ENCODE measurements at regions not wholly inside any gene's neighbourhood (a gene's known extent, or its start where the extent isn't known, plus 50 kb on each side); places are given as distances from the start of the nearest gene placed in this dataset.
"Not testable (repeated sequence)": the region's sequence is repeated elsewhere in the genome, so short reads cannot be mapped to it uniquely, and the experiment has no call there.

DNA sequence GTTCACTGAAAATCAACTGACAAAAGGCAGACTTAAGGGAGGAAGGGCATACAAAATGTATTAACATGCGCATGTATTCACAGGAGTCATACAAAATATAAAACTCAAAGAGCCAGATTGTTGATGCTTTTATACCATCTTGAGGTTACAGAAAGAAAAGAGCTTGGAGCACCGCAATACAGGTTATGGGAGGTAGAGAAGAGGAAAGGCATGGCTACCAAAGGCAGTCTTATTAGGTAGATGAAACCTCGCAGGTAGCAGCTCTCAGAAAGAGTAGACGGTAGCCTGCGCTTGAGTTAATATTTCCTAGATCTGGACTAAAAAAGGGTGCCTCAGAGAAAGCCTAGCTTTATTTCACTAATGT is 69.0 kb upstream of the DHRS4 start:
- CTCF ChIA-PET: no interaction called here

DNA sequence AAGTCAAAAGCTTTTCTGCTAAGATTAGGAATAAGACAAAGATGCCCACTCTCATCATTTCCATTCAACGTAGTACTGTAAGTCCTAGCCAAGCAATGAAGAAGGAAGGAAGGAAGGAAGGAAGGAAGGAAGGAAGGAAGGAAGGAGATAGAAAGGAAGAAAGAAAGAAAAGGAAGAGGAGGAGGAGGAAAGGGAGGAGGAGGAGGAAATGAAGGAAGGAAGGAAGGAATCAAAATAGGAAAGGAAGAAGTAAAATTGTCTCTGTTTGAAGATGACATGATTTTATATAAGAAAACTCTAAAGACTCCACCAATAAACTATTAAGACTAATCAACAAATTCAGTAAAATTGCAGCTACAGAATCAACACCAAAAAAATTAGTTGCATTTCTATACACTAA is 66.0 kb upstream of the DHRS4 start:
- CTCF ChIA-PET: no interaction called here
- peaks cover 10% of the 10 kb centered on the region for H3K9me3 ChIP-seq (ENCODE audit: low read depth, low read length, poor library complexity, severe bottlenecking)
- DNase-seq (ENCODE audit: low spot score): no peak
- no peak overlapping the region for H3K4me3 ChIP-seq (ENCODE audit: low read depth, low read length, poor library complexity, severe bottlenecking)
- no peak overlapping the region for H3K27ac ChIP-seq (ENCODE audit: low read depth, low read length, poor library complexity, severe bottlenecking)
- no TSS peak for BruUV-seq (replicated peaks)
- intact Hi-C loops (cut with micrococcal nuclease; ENCODE audit: unreplicated experiment): no loop called here
- POLR2A ChIA-PET (ENCODE audit: low non-redundant PET): no interaction called here
- TF ChIP-seq EZH2 (IDR thresholded peaks at IDR 0.05; ENCODE audit: borderline replicate concordance, low read depth, low read length, poor library complexity, severe bottlenecking): no peak
- TF ChIP-seq, protein P1, sequence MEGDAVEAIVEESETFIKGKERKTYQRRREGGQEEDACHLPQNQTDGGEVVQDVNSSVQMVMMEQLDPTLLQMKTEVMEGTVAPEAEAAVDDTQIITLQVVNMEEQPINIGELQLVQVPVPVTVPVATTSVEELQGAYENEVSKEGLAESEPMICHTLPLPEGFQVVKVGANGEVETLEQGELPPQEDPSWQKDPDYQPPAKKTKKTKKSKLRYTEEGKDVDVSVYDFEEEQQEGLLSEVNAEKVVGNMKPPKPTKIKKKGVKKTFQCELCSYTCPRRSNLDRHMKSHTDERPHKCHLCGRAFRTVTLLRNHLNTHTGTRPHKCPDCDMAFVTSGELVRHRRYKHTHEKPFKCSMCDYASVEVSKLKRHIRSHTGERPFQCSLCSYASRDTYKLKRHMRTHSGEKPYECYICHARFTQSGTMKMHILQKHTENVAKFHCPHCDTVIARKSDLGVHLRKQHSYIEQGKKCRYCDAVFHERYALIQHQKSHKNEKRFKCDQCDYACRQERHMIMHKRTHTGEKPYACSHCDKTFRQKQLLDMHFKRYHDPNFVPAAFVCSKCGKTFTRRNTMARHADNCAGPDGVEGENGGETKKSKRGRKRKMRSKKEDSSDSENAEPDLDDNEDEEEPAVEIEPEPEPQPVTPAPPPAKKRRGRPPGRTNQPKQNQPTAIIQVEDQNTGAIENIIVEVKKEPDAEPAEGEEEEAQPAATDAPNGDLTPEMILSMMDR (conservative IDR thresholded peaks at IDR 0.05; ENCODE audit: low read depth, low read length): no peak
- no peaks in the 10 kb centered on the region for H3K36me3 ChIP-seq (ENCODE audit: insufficient read depth, low read length, poor library complexity, severe bottlenecking)
- H3K27me3 ChIP-seq (replicated peaks; ENCODE audit: insufficient read depth, low read depth, low read length, poor library complexity): no peaks in the 10 kb centered on the region
- H3K4me1 ChIP-seq (ENCODE audit: insufficient read depth, low read length, poor library complexity, severe bottlenecking): peaks cover 4% of the 10 kb centered on the region

More for the DNA sequence above, 69.0 kb upstream of the DHRS4 start:
- no TSS peak for BruUV-seq (replicated peaks)
- no peak for DNase-seq (ENCODE audit: low spot score)
- H3K27me3 ChIP-seq (replicated peaks; ENCODE audit: insufficient read depth, low read depth, low read length, poor library complexity): no peaks in the 10 kb centered on the region
- H3K4me3 ChIP-seq (ENCODE audit: low read depth, low read length, poor library complexity, severe bottlenecking): no peak overlapping the region
- H3K4me1 ChIP-seq (ENCODE audit: insufficient read depth, low read length, poor library complexity, severe bottlenecking): peaks cover 4% of the 10 kb centered on the region
- peaks cover 10% of the 10 kb centered on the region for H3K9me3 ChIP-seq (ENCODE audit: low read depth, low read length, poor library complexity, severe bottlenecking)
- TF ChIP-seq, protein P1 (conservative IDR thresholded peaks at IDR 0.05; ENCODE audit: low read depth, low read length): no peak
- no peak for TF ChIP-seq EZH2 (IDR thresholded peaks at IDR 0.05; ENCODE audit: borderline replicate concordance, low read depth, low read length, poor library complexity, severe bottlenecking)
- no peaks in the 10 kb centered on the region for H3K36me3 ChIP-seq (ENCODE audit: insufficient read depth, low read length, poor library complexity, severe bottlenecking)
- intact Hi-C loops (cut with micrococcal nuclease; ENCODE audit: unreplicated experiment): no loop called here
- POLR2A ChIA-PET (ENCODE audit: low non-redundant PET): no interaction called here
- no peak overlapping the region for H3K27ac ChIP-seq (ENCODE audit: low read depth, low read length, poor library complexity, severe bottlenecking)

DNA sequence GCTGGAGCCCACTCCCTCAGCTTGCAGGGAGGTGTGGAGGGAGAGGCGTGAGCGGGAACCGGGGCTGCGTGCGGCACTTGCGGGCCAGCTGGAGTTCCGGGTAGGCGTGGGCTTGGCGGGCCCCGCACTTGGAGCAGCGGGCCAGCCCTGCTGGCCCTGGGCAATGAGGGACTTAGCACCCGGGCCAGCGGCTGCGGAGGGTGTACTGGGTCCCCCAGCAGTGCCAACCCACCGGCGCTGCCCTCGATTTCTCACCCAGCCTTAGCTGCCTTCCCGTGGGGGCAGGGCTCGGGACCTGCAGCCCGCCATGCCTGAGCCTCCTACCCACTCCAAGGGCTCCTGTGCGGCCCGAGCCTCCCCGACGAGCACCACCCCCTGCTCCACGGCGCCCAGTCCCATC is 61.9 kb upstream of the DHRS4 start:
- POLR2A ChIA-PET (ENCODE audit: low non-redundant PET); H3K27me3 ChIP-seq (replicated peaks; ENCODE audit: insufficient read depth, low read depth, low read length, poor library complexity); intact Hi-C loops (cut with micrococcal nuclease; ENCODE audit: unreplicated experiment); BruUV-seq (replicated peaks); H3K27ac ChIP-seq (ENCODE audit: low read depth, low read length, poor library complexity, severe bottlenecking); H3K4me3 ChIP-seq (ENCODE audit: low read depth, low read length, poor library complexity, severe bottlenecking); H3K9me3 ChIP-seq (ENCODE audit: low read depth, low read length, poor library complexity, severe bottlenecking); H3K36me3 ChIP-seq (ENCODE audit: insufficient read depth, low read length, poor library complexity, severe bottlenecking); H3K4me1 ChIP-seq (ENCODE audit: insufficient read depth, low read length, poor library complexity, severe bottlenecking); DNase-seq (ENCODE audit: low spot score): not testable (repeated sequence)
- CTCF ChIA-PET: interaction anchor here (0.7 kb wide), 1 partner anchor 704 kb away, joined by 4 read pairs; no protein-coding TSS in a partner anchor

DNA sequence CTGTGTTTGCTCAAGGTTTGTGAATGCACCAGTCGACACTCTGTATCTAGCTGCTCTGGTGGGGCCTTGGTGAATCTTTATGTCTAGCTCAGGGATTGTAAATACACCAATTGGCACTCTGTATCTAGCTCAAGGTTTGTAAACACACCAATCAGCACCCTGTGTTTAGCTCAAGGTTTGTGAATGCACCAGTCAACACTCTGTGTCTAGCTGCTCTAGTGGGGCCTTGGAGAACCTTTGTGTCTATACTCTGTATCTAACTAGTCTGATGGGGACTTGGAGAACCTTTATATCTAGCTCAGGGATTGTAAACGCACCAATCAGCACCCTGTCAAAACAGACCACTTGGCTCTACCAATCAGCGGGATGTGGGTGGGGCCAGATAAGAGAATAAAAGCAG is 61.3 kb upstream of the DHRS4 start:
- CTCF ChIA-PET: interaction anchor here (0.7 kb wide), 1 partner anchor 703 kb away, joined by 4 read pairs; no protein-coding TSS in a partner anchor
- DNase-seq (ENCODE audit: low spot score); H3K9me3 ChIP-seq (ENCODE audit: low read depth, low read length, poor library complexity, severe bottlenecking); H3K4me3 ChIP-seq (ENCODE audit: low read depth, low read length, poor library complexity, severe bottlenecking); H3K27me3 ChIP-seq (replicated peaks; ENCODE audit: insufficient read depth, low read depth, low read length, poor library complexity); BruUV-seq (replicated peaks); H3K27ac ChIP-seq (ENCODE audit: low read depth, low read length, poor library complexity, severe bottlenecking); POLR2A ChIA-PET (ENCODE audit: low non-redundant PET); intact Hi-C loops (cut with micrococcal nuclease; ENCODE audit: unreplicated experiment); H3K4me1 ChIP-seq (ENCODE audit: insufficient read depth, low read length, poor library complexity, severe bottlenecking); H3K36me3 ChIP-seq (ENCODE audit: insufficient read depth, low read length, poor library complexity, severe bottlenecking): not testable (repeated sequence)

Data from A673 (cell line).